GM18499 (cell line): ENCODE measurements at regions not wholly inside any gene's neighbourhood (a gene's known extent, or its start where the extent isn't known, plus 50 kb on each side); places are given as distances from the start of the nearest gene placed in this dataset.
"Not testable (repeated sequence)": the region's sequence is repeated elsewhere in the genome, so short reads cannot be mapped to it uniquely, and the experiment has no call there.

Experiments
- ATAC-seq: cut with Tn5 transposase; IDR thresholded peaks from one replicate; pipeline ENCODE4 v1.9.1; 2021; ENCODE audit warnings: moderate number of reproducible peaks; ENCODE audit not compliant: insufficient read depth, unreplicated experiment

DNA sequence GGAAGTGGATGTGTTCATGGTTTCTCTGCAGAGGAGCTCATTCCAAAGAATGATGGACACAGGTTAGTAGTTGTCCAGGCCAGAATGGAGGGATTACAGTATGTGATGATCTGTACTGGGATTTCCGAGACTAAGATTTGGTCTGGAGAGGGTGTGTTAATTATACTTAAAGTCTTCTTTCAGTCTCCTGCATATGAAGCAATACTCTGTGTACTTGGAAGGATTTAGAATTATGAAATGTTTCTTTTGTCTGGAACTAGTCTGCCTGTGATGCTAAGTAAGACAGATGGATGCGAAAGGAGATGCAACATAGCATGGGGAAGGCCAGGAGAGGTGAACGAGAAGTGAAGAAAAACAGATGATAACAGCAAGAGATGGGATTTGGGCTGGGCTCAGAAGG is 305.1 kb upstream of the LYZL1 start:
- no peak for ATAC-seq

DNA sequence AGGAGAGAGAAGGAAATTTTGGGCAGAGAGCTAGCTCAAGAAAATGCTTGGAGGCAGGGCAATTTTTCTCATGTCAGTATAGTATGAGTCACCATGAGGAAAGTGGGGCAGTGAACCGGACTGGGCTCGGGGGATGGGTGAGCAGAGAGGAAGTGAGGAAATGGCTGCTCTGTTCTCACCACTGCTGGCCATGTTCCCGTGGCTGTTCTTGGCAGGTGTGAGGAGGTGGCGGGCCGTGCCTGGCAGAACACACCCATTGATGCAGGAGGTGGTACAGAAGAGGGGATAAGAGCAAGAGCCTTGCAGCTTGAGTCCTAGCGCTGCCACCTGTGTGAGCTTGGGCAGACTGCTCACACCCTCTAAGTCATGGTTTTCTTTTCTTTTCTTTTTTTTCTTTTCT is 304.4 kb upstream of the LYZL1 start:
- ATAC-seq = peak; percentile 72

DNA sequence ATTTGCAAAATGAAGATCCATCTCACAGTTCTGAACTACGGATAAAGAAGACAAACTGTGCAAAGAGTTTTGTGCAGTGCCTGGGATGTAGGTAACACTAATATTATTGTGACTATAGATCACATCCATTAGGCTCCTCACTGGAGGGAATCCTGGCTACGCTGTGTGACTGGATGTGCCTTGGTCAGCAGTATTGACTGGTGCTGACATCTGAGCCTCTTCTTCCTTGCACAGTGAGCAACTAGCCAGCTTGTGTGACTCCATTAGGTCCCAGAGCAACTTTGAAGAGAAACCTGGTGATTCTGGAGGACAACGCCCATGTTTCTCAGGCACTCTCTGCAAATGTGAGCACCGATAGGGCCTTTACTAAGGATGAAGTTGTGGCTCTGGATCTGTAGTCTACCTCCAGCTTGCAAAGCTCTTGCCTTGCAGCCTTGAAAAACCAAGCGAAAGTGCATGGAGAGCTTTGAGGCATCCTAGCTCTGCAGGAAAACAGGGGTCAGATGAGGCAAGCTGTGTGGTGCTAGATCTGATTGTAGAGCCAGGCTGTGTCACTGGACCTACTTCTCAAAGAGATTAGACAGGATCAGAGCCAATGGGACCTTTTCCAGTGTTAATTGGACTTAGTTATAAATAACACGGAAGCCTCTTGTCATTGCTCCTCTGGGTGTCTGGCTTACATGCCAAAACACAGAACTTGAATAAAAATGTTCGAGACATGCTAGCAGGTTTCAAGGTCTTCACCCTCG is 303.6 kb upstream of the LYZL1 start:
- no peak for ATAC-seq

DNA sequence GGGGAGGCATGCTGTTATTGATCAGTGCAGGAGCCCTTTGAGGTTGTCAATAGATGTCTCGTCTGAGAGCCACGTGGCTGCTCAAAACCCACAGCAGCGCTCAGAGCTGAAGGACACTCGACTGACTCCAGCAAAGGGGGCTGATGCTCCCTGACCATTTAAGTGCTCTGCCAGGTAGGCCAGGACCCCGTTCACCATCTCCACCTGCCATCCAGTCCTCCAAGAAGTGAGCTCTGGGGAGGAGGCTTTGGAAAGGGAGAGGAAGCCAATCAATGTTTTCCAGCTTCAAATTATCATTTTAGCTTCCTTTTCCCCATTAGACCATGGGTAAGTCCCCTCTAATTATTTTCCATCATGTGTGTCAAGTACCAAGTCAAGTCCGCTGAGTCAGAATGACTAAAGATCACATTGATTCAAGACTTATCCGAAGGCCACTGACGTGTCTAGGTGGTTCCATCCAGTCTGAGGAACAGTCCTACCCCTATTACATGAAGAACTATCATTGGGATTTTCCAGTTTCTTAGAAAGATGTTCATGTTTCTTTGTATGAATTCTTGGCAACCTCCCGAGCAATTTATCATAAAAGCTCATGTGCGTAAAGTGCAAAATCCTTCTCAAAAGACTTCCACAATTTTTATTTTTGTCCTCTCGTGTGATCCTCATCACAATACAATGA is 302.6 kb upstream of the LYZL1 start:
- no peak for ATAC-seq

DNA sequence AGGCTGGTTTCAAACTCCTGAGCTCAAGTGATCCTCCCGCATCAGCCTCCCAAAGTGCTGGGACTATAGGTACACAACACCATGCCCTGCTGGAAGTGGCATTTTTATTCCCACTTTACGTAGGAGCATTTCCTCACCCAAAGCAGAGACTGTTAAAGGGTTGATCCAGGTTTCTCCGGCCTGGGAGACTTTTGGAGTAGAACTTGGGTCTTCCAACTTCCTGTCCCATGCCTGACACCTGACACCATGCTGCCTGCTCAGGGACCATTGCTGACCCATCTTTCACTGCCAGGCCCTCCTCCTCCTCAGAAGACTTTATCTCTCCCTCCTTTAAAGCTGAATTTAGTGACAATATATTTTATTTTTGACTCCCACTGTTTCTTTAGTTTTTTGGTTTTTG is 302.0 kb upstream of the LYZL1 start:
- no peak for ATAC-seq

DNA sequence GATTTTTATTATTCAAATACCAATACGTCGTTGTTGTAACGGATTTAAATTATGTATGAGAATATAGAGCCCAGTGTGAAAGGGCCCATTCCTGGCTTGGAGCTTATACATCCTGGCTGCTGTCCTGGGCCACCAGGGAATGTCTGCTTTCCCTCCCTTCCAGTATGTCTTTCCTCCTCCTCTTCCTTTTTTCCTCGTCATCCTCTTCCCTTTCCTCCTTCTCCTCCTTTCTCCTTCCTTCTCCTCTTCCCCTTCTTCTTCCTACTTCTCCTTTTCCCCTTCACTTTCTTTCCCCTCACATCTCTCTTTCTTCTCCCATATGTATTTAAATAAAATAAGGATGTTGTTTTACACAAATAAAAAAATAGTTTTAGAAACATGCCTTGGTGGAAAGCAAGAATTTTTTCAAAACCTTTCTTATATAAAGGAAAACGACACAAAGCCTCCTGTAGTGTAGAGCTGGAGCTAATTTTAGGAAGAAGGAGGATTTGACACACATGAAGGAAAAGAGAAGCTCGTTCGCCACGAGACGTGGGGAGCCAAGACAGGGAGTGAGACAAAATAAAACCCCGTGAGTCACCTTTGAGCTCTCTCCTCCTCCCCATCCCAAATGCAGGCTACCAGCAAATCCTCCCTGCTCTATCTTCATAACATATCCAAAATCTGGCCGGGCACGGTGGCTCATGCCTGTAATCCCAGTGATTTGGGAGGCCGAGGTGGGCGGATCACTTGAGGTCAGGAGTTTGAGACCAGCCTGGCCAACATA is 301.1 kb upstream of the LYZL1 start:
- no peak for ATAC-seq

DNA sequence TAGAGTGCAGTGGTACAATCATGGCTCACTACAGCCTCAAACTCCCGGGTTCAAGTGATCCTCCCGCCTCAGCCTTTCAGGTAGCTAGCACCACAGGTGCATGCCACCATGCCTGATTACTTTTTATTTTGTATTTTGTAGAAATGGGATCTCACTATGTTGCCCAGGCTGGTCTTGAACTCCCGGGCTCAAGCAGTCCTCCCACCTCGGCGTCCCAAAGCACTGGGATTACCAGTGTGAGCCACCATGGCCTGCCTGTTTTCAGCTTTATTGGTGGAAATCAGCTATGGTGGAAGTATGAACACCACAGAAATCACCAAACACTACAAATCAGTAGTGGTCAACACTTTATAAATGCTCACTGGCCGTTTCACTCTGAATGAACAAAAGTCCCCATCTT is 299.9 kb upstream of the LYZL1 start:
- ATAC-seq = no peak

DNA sequence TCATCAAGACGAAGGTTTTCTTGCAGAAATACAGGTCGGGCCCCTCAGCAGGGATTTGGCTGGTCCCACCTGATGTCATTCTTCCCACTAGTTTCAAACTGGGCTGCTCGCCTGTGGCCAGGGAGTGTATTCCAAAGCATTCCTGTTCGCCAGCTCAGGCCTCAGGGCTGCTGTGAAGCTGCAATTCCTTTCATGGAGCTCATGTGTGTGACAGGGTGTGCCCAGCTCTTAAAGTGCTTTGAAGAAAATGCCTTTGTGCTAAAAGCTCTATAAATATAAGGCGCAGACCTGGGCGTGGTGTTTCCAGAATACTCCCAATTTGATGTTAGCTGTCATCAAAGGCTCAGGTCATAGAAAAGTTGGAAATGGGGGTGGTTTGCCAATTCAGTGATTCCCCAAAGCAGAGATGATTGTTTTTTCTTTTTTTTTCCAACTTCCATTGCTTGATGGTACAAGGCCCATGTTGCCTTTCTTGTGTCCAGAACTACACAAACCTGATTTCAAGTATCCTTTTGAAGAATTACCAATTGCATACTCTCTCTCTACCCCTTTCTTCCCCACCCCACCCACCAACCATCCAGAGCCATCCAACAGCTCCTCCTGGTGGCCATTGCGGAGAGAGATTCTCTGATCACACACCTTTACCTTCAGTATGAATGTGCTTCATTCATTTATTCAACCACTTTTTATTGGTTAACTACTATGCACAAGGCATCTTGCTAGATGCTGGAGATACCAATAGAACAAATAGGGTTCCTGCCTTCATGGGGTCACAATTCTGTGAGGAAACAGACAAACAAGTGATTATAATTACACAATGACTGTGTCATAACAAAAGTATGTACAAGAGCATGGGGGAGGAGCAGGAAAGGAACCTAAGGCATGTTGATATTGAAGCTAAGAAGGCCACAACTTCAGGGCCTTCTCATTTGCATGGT is 297.3 kb upstream of the LYZL1 start:
- no peak for ATAC-seq

DNA sequence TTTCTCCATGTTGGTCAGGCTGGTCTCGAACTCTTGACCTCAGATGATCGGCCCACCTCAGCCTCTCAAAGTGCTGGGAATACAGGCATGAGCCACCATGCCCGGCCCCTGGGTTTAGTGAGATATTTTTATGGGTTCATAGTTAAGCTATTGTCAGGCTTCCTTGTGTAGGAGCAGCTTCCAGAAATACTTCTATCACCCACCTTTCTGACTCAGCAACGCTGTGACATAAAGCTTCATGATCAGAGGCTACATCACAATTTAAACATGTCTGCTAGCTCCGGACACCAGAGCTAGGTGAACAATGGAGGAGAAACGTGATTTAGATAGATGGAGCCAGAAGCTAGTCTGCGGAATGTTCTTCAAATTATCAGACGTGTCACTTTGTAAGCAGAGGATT is 295.8 kb upstream of the LYZL1 start:
- no peak for ATAC-seq

DNA sequence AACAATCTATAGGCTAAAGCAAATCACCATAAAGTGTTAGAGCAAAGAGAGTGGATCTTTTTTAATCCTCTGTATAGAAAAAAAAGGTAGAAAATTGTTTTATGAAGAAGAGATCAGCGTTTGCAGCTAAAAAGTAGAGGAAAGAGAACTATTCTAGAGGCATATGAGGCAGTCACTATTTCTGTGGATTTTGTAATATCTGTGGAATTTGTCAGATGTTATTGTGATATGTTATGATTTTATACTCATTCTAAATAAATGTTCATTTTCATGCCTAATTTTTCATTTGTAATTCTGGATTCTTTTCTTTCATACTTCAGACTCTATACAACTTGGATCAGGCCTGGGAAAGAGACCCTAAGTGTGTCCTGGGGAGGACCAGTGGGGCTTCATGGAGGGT is 295.0 kb upstream of the LYZL1 start:
- ATAC-seq = no peak

DNA sequence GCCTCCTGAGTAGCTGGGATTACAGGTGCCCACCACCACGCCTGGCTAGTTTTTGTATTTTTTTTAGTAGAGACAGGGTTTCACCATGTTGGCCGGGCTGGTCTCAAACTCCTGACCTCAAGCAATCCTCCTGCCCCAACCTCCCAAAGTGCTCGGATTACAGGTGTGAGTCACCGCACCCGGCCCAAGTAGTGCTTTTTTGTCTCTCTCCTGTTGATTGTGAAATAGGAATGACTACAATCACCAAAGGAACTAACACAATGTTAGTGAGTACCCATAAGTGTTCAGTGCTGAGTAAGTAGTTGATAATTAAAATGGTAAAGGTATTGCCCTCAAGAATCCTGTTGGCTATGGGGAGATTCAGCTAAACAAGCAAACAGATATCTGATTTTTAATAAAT is 294.1 kb upstream of the LYZL1 start:
- ATAC-seq = not testable (repeated sequence)

DNA sequence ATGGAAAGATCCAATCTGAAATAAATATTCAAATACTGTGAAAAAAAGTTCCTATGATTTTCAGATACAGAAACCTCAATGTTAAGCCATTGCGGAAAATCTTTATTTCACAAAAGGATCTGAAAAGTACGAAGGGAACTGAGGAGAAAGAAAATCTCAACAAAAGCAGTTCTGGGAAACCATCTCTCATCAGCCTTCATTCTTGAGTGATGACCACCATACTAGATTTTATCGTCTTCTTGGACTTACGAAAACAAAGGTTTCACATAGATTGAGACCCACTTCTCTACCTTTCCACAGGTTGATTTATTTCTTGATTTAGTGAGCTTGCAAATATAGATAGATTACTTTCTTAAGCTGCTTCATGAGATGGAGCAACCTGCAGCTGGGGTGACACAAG is 293.4 kb upstream of the LYZL1 start:
- no peak for ATAC-seq

DNA sequence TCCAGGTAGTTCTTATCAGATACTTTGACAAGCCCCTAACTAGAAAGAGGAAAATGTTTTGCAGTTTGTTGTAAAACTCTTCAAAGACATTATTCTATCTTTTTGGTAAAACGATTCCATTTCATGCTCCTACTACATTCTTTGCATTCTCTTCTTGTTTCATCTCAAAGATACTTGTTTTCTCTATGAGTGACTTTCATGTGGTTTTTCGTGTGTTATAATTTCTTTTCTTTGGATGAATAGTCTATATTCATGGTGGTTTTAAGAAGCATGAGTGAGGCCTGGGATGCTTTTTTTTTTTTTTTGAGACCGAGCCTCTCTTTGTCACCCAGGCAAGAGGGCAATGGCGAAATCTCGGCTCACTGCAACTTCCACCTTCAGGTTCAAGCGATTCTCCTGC is 292.5 kb upstream of the LYZL1 start:
- ATAC-seq = no peak

DNA sequence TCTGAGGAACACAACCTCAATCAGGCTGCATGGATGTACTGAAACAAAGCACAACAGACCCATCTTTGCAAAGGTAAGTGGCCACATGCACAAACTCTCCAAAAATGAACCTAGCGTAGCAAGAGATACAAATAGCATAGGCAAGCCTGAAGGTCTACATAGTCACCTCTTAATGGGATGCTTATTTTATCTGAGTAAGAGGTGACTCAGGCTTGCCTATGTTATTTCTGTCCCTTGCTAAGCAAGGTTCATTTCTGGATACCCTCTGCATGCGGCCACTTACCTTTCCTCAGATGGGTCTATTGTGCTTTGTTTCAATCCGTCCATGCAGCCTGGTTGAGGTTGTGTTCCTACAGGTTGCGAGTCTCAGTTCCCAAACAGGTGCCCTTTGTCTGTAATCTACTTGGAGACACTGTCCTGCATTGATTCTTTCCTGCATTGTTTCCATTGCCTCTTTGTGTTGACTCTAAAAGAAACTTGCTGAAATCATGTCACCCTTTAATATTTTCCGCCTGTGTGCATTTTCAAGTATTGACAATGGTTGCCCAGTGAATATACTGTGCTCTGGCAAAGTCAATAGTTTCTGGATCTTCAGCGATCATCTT is 291.8 kb upstream of the LYZL1 start:
- ATAC-seq = no peak

DNA sequence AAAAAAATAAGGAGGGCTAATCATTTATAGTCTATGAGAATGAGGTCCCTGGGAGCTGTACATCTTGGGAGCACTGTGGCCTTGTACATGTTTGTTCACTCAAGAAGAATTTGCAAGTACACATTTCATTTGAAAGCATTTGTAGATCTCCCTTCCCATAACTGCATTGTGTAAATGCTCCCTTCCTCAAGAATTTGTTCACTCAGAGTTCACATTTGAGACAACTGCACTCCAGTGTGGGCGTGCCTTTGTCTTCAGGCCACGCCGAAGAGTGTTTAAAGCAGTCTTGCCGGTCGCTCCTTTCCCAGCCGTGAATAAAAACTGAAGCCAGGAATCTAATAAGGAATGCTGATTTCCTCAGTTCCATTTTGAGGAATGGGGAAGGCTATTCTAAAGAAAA is 291.1 kb upstream of the LYZL1 start:
- ATAC-seq = no peak

DNA sequence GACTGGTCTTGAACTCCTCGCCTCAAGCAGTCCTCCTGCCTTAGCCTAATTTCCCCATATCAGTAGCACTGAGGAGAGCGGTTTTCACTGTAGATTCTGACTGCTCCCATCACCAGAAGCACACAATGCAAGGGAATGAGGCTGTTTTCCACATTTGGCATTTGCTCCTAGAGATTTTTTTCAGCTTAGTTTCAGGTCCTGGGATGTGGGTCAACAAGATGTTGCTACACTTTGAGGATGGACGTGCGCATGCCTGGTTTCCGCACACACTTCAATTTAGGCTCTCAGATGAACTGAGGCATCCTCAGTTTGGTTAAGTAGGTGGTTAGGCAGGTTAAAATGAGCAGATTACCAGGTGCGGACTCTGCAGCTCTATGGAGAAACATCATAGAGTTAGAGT is 287.1 kb upstream of the LYZL1 start:
- no peak for ATAC-seq

DNA sequence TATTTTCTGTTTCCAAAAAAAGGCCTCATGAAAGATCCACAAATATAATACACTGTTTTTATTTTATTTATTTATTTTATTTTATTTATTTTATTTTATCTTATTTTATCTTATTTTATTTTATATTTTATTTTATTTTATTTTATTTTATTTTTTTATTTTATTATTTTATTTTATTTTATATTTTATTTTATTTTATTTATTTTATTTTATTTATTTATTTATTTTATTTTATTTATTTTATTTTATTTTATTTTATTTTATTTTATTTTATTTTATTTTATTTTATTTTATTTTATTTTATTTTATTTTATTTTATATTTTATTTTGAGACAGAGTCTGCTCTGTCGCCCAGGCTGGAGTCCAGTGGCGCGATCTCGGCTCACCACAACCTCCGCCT is 285.9 kb upstream of the LYZL1 start:
- not testable (repeated sequence) for ATAC-seq

DNA sequence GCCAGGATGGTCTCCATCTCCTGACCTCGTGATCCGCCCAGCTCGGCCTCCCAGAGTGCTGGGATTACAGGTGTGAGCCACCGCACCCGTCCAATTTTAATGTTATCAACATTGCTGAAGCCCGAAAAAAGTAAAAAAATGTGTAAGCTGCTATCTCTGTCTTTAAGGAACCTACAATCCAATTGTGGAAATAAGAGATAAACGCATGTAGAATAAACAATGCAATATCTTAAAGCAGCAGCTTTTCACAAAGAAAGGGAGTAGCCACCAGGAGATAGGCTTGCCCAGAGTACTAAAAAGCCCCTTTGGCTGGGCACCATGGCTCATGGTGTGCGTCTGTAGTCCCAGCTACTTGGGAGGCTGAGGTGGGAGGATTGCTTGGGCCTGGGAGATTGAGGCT is 282.9 kb upstream of the LYZL1 start:
- no peak for ATAC-seq

DNA sequence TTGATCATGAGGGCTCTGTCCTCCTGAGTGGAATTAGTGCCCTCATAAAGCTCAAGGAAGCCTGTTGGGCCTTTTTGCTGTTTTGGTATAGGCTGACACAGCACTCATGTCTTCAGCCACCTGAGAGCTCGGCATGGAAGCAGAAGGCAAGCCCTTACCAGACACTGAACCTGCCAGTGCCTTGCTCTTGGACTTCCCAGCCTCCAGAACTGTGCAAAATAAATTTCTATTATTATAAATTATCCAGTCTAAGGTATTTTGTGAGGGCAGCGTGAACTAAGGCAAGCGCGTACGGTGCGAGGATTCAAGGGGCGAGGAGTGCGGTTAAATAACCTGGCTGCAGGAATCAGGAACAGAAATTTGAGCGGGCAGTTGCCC is 281.5 kb upstream of the LYZL1 start:
- no peak for ATAC-seq
